Activated CD4-positive, alpha-beta memory T cell treated with anti-CD3 and anti-CD28 coated beads, Interleukin-2, amount 10 ng/mL, durations not matched to agents 7 days and 5 days (primary cell): ENCODE measurements at regions not wholly inside any gene's neighbourhood (a gene's known extent, or its start where the extent isn't known, plus 50 kb on each side); places are given as distances from the start of the nearest gene placed in this dataset.
"Not testable (repeated sequence)": the region's sequence is repeated elsewhere in the genome, so short reads cannot be mapped to it uniquely, and the experiment has no call there.

Experiments
- CTCF ChIA-PET: fragments of 350-600 bp; sonication (Branson Sonifier 250); formaldehyde crosslinking; loops from one replicate; lab custom pipeline; 2021; ENCODE audit warnings: antibody characterized with exemption, inconsistent platforms; lab: Charles Lee
- POLR2A ChIA-PET: fragments of 350-600 bp; sonication (Branson Sonifier 250); formaldehyde crosslinking; loops from one replicate; lab custom pipeline; 2021; ENCODE audit warnings: antibody characterized with exemption; lab: Charles Lee
- DNase-seq: peaks from one replicate; pipeline ENCODE4 v3.0.0-alpha.2; 2020
- H3K27ac Mint-ChIP-seq: one replicate; pipeline ENCODE4 v1.8.0; 2021; ENCODE audit warnings: mild to moderate bottlenecking, mixed read lengths
- H3K27me3 Mint-ChIP-seq: one replicate; pipeline ENCODE4 v1.8.0; 2021; ENCODE audit warnings: mixed read lengths
- H3K36me3 Mint-ChIP-seq: one replicate; pipeline ENCODE4 v1.8.0; 2021; ENCODE audit warnings: low read depth, mixed read lengths
- H3K4me1 Mint-ChIP-seq: one replicate; pipeline ENCODE4 v1.8.0; 2021; ENCODE audit warnings: mixed read lengths
- H3K4me3 Mint-ChIP-seq: one replicate; pipeline ENCODE4 v1.8.0; 2021; ENCODE audit warnings: mild to moderate bottlenecking, mixed read lengths
- H3K9me3 Mint-ChIP-seq: one replicate; pipeline ENCODE4 v1.8.0; 2021; ENCODE audit warnings: mixed read lengths

DNA sequence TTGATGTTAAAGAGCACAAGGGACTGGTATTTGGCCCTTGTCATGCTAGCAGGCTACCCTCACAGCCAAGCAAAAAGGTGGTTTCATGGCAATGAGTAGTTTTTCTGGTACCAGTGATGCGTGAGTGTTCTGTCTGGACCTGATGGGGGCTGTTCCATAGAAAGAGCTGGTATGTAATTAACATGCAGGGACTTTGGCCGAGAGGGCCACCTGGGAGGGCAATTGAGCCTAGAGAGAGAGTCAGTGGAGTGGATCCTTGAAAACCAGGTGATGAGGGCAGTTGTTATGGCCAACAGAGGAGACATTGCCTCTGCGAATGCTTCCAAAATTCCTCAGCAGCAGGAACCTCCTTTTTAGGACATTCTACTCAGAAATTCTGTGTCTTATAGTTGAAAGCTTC lies 383.3 kb downstream of the PSAT1 start:
- Mint-ChIP-seq H3K27me3 (no peaks in the 10 kb centered on the region), H3K4me1 (no peaks in the 10 kb centered on the region), H3K36me3 (no peaks in the 10 kb centered on the region), H3K9me3 (peaks cover 2% of the 10 kb centered on the region), H3K4me3 (no peak overlapping the region), H3K27ac (no peak overlapping the region)
- no peak for DNase-seq
- ChIA-PET POLR2A (no interaction called here), CTCF (no interaction called here)

GRCh38 chr9:78682216-78682615 lies 385.3 kb downstream of the PSAT1 start:
- no peak for DNase-seq
- ChIA-PET CTCF (no interaction called here), POLR2A (no interaction called here)
- Mint-ChIP-seq H3K36me3 (no peaks in the 10 kb centered on the region), H3K27ac (no peak overlapping the region), H3K9me3 (peaks cover 2% of the 10 kb centered on the region), H3K4me3 (no peak overlapping the region), H3K27me3 (no peaks in the 10 kb centered on the region), H3K4me1 (no peaks in the 10 kb centered on the region)

DNA sequence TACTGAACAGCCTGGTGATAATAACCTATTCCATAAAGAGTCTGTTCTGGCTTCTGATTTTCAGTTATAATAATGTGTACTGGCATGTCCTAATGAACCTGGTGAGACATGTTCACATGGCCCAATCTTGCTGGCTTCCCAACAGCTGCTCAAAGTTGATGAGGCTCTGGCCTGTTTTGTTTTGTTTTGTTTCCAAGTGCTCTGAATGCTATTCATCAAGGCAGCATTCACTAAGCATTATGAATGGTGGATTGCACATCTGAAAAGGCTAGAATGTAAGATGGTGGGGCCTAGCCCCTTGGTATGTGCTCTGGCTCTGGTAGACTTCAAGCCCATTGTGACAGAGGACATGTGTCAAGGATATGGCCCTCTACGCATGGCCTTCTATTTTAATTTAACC lies 388.5 kb downstream of the PSAT1 start:
- ChIA-PET POLR2A (no interaction called here), CTCF (no interaction called here)
- no peak for DNase-seq
- Mint-ChIP-seq H3K27me3 (no peaks in the 10 kb centered on the region), H3K4me3 (no peak overlapping the region), H3K9me3 (peaks cover 2% of the 10 kb centered on the region), H3K36me3 (no peaks in the 10 kb centered on the region), H3K4me1 (no peaks in the 10 kb centered on the region), H3K27ac (no peak overlapping the region)

DNA sequence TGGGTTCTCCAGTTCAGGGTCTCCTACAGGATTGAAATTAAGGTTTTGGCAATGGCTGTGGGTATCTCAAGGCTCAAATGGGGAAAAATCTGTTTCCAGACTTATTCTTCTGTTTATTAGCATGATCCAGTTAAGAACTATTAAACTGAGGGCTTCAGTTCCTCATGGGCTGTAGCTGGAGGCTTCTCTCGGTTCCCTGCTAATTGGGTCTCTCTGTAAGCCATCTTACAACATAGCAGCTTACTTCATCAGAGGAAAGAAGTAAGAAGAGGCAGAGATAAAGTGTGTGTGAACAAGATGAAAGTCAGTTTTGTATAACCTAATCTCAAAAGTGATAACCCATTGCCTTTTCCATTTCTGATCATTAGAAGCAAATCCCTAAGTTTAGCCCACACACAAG lies 391.9 kb downstream of the PSAT1 start:
- ChIA-PET POLR2A (no interaction called here), CTCF (no interaction called here)
- no peaks in the 10 kb centered on the region for H3K4me1 Mint-ChIP-seq
- H3K36me3 Mint-ChIP-seq: no peaks in the 10 kb centered on the region
- H3K27me3 Mint-ChIP-seq: no peaks in the 10 kb centered on the region
- H3K9me3 Mint-ChIP-seq: no peaks in the 10 kb centered on the region
- H3K27ac Mint-ChIP-seq: no peak overlapping the region
- H3K4me3 Mint-ChIP-seq: no peak overlapping the region
- no peak for DNase-seq

GRCh38 chr9:78691542-78691941 lies 394.6 kb downstream of the PSAT1 start:
- no peak for DNase-seq
- Mint-ChIP-seq H3K4me1 (no peaks in the 10 kb centered on the region), H3K4me3 (no peak overlapping the region), H3K9me3 (no peaks in the 10 kb centered on the region), H3K27ac (no peak overlapping the region), H3K27me3 (no peaks in the 10 kb centered on the region), H3K36me3 (no peaks in the 10 kb centered on the region)
- POLR2A ChIA-PET: no interaction called here
- CTCF ChIA-PET: no interaction called here

DNA sequence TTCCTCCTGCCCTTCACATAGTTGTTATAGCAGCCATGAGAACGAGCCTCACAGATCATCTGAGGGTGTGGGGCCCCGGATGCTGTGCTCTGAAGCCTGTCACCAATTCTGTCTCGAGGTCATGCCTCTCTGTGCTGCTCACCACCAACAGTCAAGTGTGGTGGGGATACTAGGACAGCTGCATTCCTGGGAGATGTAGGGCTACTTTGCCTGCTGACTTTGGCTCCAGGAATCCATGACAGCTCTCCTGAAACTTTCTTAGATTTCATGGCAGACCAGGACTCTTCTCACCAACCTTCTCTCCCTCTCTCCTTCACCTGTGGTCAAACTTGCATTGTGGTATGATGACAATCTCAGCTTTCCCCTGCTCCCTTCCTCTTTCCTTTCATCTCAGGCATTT lies 395.9 kb downstream of the PSAT1 start:
- Mint-ChIP-seq H3K4me1 (no peaks in the 10 kb centered on the region), H3K27me3 (no peaks in the 10 kb centered on the region), H3K36me3 (no peaks in the 10 kb centered on the region), H3K9me3 (no peaks in the 10 kb centered on the region), H3K27ac (no peak overlapping the region), H3K4me3 (no peak overlapping the region)
- CTCF ChIA-PET: no interaction called here
- POLR2A ChIA-PET: no interaction called here
- no peak for DNase-seq

DNA sequence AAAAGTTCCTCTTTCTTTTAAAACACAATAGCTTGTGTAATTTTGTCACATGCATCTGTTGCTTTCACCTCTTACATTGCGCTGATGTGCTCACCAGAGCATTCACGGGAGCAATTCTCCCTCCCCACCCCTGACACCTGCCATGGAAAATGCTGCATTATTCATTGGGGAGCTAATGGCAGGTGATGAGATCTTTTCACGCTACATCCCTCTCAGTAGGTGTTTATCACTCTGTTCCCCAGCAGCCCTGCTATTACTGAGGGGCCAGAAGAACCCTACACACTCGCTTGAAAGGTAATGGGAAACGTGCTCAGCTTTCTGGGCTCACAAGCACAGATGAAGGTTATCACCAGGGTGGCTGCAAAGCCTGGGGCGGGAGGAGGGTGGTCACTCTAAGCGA lies 398.0 kb downstream of the PSAT1 start:
- Mint-ChIP-seq H3K27me3 (no peaks in the 10 kb centered on the region), H3K4me3 (no peak overlapping the region), H3K36me3 (no peaks in the 10 kb centered on the region), H3K4me1 (no peaks in the 10 kb centered on the region), H3K27ac (no peak overlapping the region), H3K9me3 (no peaks in the 10 kb centered on the region)
- no peak for DNase-seq
- ChIA-PET POLR2A (no interaction called here), CTCF (no interaction called here)

DNA sequence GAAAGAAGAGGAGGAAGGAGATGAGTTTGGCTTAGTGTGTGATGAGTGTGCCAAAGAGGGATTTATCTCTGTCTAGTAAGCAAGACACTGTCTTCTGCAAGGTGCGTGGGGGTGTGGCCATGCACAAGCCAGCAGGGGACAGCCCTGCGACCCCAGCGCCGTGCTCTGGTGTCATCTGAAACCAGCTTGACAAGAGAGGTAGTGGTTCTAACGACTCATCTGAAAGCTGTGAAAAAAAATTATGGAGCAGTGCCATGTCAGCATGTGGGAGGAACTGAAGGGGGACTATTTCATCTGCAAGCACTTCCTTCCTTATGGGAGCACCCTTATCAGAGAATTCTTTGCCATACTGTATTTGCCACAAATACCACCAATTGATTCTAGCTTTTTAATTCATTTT lies 398.6 kb downstream of the PSAT1 start:
- ChIA-PET POLR2A (no interaction called here), CTCF (no interaction called here)
- Mint-ChIP-seq H3K36me3 (no peaks in the 10 kb centered on the region), H3K27ac (no peak overlapping the region), H3K27me3 (no peaks in the 10 kb centered on the region), H3K4me3 (no peak overlapping the region), H3K9me3 (no peaks in the 10 kb centered on the region), H3K4me1 (no peaks in the 10 kb centered on the region)
- DNase-seq: no peak

- CTCF ChIA-PET: no interaction called here
- Mint-ChIP-seq H3K4me1 (no peaks in the 10 kb centered on the region), H3K27me3 (no peaks in the 10 kb centered on the region)
Observed at GRCh38 chr9:78697618-78698017, 400.7 kb downstream of the PSAT1 start.

GRCh38 chr9:78698371-78698770 lies 401.4 kb downstream of the PSAT1 start:
- no peak overlapping the region for H3K4me3 Mint-ChIP-seq
- no peaks in the 10 kb centered on the region for H3K9me3 Mint-ChIP-seq
- no peak overlapping the region for H3K27ac Mint-ChIP-seq
- no peaks in the 10 kb centered on the region for H3K27me3 Mint-ChIP-seq
- ChIA-PET CTCF (interaction anchor here (1.0 kb wide), 1 partner anchor 10 kb away, joined by 4 read pairs; no protein-coding TSS in a partner anchor), POLR2A (no interaction called here)
- H3K36me3 Mint-ChIP-seq: no peaks in the 10 kb centered on the region
- no peaks in the 10 kb centered on the region for H3K4me1 Mint-ChIP-seq
- no peak for DNase-seq

More at GRCh38 chr9:78697618-78698017, 400.7 kb downstream of the PSAT1 start:
- DNase-seq: no peak
- no peak overlapping the region for H3K27ac Mint-ChIP-seq
- no peaks in the 10 kb centered on the region for H3K9me3 Mint-ChIP-seq
- no peaks in the 10 kb centered on the region for H3K36me3 Mint-ChIP-seq
- no peak overlapping the region for H3K4me3 Mint-ChIP-seq
- POLR2A ChIA-PET: no interaction called here

DNA sequence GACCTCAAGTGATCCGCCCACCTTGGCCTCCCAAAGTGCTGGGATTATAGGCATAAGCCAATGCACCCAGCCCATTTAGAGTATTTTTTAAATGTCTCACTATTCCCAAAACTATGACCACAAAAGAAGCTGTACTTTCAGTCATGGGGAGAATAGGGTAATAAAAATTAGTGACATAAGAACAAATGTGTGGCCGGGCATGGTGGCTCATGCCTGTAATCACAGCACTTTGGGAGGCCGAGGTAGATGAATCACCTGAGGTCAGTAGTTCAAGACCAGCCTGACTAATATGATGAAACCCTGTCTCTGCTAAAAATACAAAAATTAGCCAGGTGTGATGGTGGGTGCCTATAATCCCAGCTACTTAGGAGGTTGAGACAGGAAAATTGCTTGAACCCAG lies 402.3 kb downstream of the PSAT1 start:
- CTCF ChIA-PET: interaction anchor here (1.0 kb wide), 1 partner anchor 9 kb away, joined by 4 read pairs; no protein-coding TSS in a partner anchor
- not testable (repeated sequence) for H3K36me3 Mint-ChIP-seq, H3K27me3 Mint-ChIP-seq

DNA sequence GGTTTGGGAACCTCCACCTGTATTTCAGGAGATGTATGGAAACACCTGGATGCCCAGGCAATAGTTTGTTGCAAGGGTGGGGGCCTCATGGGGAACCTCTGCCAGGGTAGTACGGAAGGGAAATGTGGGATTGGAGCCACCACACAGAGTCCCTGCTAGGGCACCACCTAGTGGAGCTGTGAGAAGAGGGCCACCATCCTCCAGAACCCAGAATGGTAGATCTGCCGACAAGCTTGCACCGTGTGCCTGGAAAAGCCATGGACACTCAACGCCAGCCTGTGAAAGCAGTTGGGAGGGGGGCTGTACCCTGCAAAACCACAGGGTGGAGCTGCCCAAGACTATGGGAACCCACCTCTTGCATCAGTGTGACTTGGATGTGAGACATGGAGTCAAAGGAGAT lies 407.2 kb downstream of the PSAT1 start:
- CTCF ChIA-PET, DNase-seq, H3K4me3 Mint-ChIP-seq, POLR2A ChIA-PET, H3K27ac Mint-ChIP-seq, H3K36me3 Mint-ChIP-seq, H3K9me3 Mint-ChIP-seq, H3K27me3 Mint-ChIP-seq, H3K4me1 Mint-ChIP-seq: not testable (repeated sequence)

More for the DNA sequence above, 402.3 kb downstream of the PSAT1 start:
- H3K4me3 Mint-ChIP-seq, H3K27ac Mint-ChIP-seq, DNase-seq, POLR2A ChIA-PET, H3K9me3 Mint-ChIP-seq, H3K4me1 Mint-ChIP-seq: not testable (repeated sequence)

DNA sequence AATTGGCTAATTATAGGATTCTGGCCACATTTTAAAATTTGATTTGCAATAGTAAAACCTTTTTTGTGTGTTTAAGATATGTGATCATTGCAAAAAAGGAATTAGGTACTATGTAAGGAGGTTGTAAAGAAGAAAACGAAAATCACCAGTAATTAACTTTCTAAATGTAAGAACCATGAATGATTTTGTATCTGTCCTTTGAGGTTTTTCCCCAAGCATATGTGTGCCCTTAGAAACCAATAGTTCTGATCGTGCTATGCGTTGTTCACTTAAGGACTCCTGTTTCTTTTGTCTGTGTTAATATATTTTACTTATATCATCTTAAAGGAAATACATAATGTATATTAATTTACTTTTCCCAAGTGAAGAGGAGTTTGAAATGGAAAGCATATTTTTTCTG lies 410.2 kb downstream of the PSAT1 start:
- ChIA-PET CTCF (no interaction called here), POLR2A (no interaction called here)
- no peaks in the 10 kb centered on the region for H3K4me1 Mint-ChIP-seq

DNA sequence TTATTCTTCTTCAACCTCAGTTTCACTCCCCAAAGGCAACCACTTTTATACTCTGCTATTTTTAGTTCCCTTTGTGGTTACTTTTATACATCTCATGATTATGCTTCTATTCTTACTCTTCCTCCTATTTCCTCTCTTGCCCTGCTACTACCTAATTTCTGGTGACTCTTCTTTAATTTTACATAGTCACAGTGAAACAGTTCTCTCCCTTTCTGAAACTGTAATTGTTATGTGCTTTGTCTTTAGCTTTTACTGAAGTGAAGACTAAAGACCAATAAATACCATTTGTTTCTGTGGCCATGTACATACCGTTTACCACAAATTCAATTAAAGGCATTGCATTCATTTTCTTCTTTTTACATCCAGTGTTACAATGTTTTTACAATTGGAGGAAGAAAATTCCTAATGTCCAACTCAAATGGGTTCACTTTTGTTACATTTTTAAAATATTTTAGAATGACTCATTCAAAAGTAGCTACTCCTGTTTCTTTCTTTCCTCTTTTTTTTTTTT lies 410.6 kb downstream of the PSAT1 start:
- ChIA-PET CTCF (interaction anchor here (1.3 kb wide), 1 partner anchor 9 kb away, joined by 4 read pairs; no protein-coding TSS in a partner anchor), POLR2A (no interaction called here)
- H3K27me3 Mint-ChIP-seq: no peaks in the 10 kb centered on the region

More for the DNA sequence above, 410.2 kb downstream of the PSAT1 start:
- Mint-ChIP-seq H3K27me3 (no peaks in the 10 kb centered on the region), H3K4me3 (no peak overlapping the region), H3K27ac (no peak overlapping the region), H3K9me3 (peaks cover 2% of the 10 kb centered on the region), H3K36me3 (no peaks in the 10 kb centered on the region)
- no peak for DNase-seq

More for the DNA sequence above, 410.6 kb downstream of the PSAT1 start:
- peaks cover 2% of the 10 kb centered on the region for H3K9me3 Mint-ChIP-seq
- H3K36me3 Mint-ChIP-seq: no peaks in the 10 kb centered on the region
- no peak overlapping the region for H3K27ac Mint-ChIP-seq
- H3K4me1 Mint-ChIP-seq: no peaks in the 10 kb centered on the region
- DNase-seq: no peak
- no peak overlapping the region for H3K4me3 Mint-ChIP-seq
